ENCODE measurements at regions not wholly inside any gene's neighbourhood (a gene's known extent, or its start where the extent isn't known, plus 50 kb on each side); places are given as distances from the start of the nearest gene placed in this dataset.
A peak's percentile ranks its signal among the peaks of the same experiment; 100 is the strongest.

- peak overlapping the region; percentile 21; the same call in 1 of the 2 replicates for H3K4me3 ChIP-seq (ENCODE audit: low read length)
- DNase-seq (ENCODE audit: low read depth) = peak; percentile 61
- TF ChIP-seq CTCF (conservative IDR thresholded peaks at IDR 0.05; ENCODE audit: low read length) = no peak
These were observed 127.5 kb downstream of the BDH1 start for GRCh38 chr3:197428117-197428801.

GRCh38 chr3:197427021-197427420, 128.6 kb upstream of the DLG1 start:
- TF ChIP-seq CTCF (conservative IDR thresholded peaks at IDR 0.05; ENCODE audit: low read length) = no peak
- no peak overlapping the region for H3K4me3 ChIP-seq (ENCODE audit: low read length)
- no peak for DNase-seq (ENCODE audit: low read depth)

DNA sequence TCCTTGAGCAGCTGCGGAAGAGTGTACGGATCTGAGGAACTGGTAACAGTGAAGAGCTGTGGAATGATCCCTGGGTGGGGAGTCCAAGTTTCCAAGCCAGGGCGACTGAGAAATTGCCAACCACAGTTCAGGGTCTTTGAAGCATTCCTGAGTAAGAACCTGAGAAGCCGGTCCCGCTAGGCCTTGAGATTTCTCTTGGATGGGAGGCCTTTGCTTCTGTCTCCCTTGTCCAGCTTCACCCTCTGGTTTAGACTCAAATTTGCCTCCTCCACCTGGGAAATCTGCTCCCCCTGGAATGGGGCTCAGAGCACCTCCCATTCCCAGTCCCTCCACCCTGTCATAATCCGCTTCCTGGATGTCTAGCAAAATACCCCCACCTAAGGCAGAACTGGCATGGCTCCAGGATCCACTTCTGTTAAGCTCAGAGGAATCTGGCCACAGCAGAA, 127.7 kb upstream of the DLG1 start:
- TF ChIP-seq CTCF (conservative IDR thresholded peaks at IDR 0.05; ENCODE audit: low read length) = no peak
- no peak overlapping the region for H3K4me3 ChIP-seq (ENCODE audit: low read length)
- DNase-seq (ENCODE audit: low read depth) = peak; percentile 29

DNA sequence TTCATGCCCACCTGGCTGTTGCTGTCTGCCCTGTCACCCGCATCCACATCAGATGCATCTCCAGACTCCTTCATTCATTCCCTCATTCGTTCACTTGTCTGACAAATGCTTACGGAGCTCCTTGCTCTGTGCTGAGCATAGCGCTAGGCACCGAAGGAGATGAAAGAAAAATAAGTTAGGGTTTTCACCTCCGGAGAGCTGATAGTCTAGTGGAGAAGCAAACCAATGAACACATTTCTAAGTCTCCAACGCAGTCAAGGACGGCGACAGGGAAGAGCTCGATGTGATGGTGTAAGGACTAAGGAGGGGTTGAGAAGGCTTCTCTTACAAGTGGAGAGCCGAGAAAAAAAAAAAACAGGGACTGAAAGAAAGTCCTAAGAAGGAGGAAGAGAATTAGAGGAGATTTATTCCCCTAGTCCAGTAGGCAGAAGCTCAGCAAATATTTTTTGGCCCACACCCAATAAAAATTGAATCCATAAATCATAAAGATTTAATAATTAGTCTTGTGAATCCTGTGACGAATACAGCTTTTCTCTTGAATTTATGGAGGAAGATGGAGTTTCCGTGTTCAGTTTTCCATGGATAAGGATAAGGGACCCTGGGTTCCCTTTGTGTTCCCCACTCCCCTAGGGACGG, 127.2 kb upstream of the DLG1 start:
- TF ChIP-seq CTCF (conservative IDR thresholded peaks at IDR 0.05; ENCODE audit: low read length) = no peak
- no peak for DNase-seq (ENCODE audit: low read depth)
- H3K4me3 ChIP-seq (ENCODE audit: low read length) = no peak overlapping the region

GRCh38 chr3:197424674-197425484, 126.5 kb upstream of the DLG1 start:
- no peak for DNase-seq (ENCODE audit: low read depth)
- TF ChIP-seq CTCF (conservative IDR thresholded peaks at IDR 0.05; ENCODE audit: low read length) = no peak
- H3K4me3 ChIP-seq (ENCODE audit: low read length) = no peak overlapping the region

DNA sequence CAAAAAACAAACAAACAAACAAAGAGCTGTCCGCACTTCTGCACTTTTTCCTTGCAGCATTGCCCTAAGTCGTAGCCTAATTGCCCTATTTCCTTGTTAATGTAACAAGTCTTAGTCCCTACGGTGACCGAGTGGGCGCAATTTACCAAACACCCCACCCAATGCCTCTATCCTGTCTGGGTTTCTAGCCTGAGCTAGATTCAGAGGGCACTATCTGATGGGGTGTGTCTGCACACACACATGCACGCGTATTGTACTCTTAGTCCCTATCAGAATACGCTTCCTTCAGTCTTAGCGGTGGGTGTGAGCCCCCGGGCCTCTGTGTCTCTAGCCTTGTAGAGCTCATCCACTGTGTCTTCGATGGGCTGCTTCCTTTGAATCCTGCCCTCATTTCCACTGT, 125.9 kb upstream of the DLG1 start:
- no peak overlapping the region for H3K4me3 ChIP-seq (ENCODE audit: low read length)
- no peak for TF ChIP-seq CTCF (conservative IDR thresholded peaks at IDR 0.05; ENCODE audit: low read length)
- DNase-seq (ENCODE audit: low read depth) = no peak
